CD4-positive, CD25-positive, alpha-beta regulatory T cell (primary cell): ENCODE measurements at regions not wholly inside any gene's neighbourhood (a gene's known extent, or its start where the extent isn't known, plus 50 kb on each side); places are given as distances from the start of the nearest gene placed in this dataset.
A peak's percentile ranks its signal among the peaks of the same experiment; 100 is the strongest.

Experiments used
- ATAC-seq, 2 donors: fragments of 150-1000 bp; cut with Tn5 transposase; one replicate each; pipeline ENCODE4 v1.10.0; 2021; ENCODE audit warnings: low read depth in 2 of 2, moderate number of reproducible peaks in 2 of 2, moderate library complexity in 1 of 2
- DNase-seq, 3 donors: peaks; one replicate each; pipeline versions ENCODE4 v3.0.0 to v3.0.0-alpha.2; 2012 to 2022; ENCODE audit warnings: mixed read lengths in 1 of 3
- H3K27ac ChIP-seq: one replicate; pipeline ENCODE4 v1.7.0; 2013; ENCODE audit warnings: mild to moderate bottlenecking, low read length; ENCODE audit not compliant: insufficient read depth, poor library complexity, severe bottlenecking
- H3K27me3 ChIP-seq: one replicate; pipeline ENCODE4 v1.7.0; 2013; ENCODE audit warnings: low read length; ENCODE audit not compliant: control insufficient read depth, insufficient read depth
- H3K36me3 ChIP-seq: one replicate; pipeline ENCODE4 v1.7.0; 2013; ENCODE audit warnings: mild to moderate bottlenecking, low read length, moderate library complexity; ENCODE audit not compliant: control insufficient read depth, insufficient read depth
- H3K4me1 ChIP-seq: 2 replicates; pipeline ENCODE4 v1.7.0; 2013; ENCODE audit warnings: mild to moderate bottlenecking, low read length; ENCODE audit not compliant: insufficient read depth, control insufficient read depth, poor library complexity, severe bottlenecking
- H3K4me3 ChIP-seq: one replicate; pipeline ENCODE4 v1.7.0; 2013; ENCODE audit warnings: low read depth, mild to moderate bottlenecking, low read length, moderate library complexity
- H3K9me3 ChIP-seq, 2 experiments: 1 replicate in 1 of 2; 2 replicates in 1 of 2; pipeline ENCODE4 v1.7.0; 2013; ENCODE audit warnings: low read length in 2 of 2, mild to moderate bottlenecking in 1 of 2, moderate library complexity in 1 of 2; ENCODE audit not compliant: control insufficient read depth in 2 of 2
- H3K27ac Mint-ChIP-seq, 3 donors: one replicate each; pipeline ENCODE4 v1.8.0; 2020 to 2022; ENCODE audit warnings: mild to moderate bottlenecking in 3 of 3, mixed read lengths in 3 of 3, moderate library complexity in 2 of 3
- H3K27me3 Mint-ChIP-seq: one replicate; pipeline ENCODE4 v1.8.0; 2022; ENCODE audit warnings: mild to moderate bottlenecking, mixed read lengths
- H3K36me3 Mint-ChIP-seq: one replicate; pipeline ENCODE4 v1.8.0; 2020; ENCODE audit warnings: mixed read lengths
- H3K4me1 Mint-ChIP-seq, 4 donors: one replicate each; pipeline ENCODE4 v1.8.0; 2020 to 2022; ENCODE audit warnings: mixed read lengths in 4 of 4, mild to moderate bottlenecking in 1 of 4
- H3K4me3 Mint-ChIP-seq, 4 donors: one replicate each; pipeline ENCODE4 v1.8.0; 2020 to 2022; ENCODE audit warnings: mild to moderate bottlenecking in 4 of 4, mixed read lengths in 4 of 4, moderate library complexity in 3 of 4
- H3K9me3 Mint-ChIP-seq, 7 donors: one replicate each; pipeline ENCODE4 v1.8.0; 2020 to 2022; ENCODE audit warnings: mixed read lengths in 7 of 7, mild to moderate bottlenecking in 3 of 7, moderate library complexity in 2 of 7

DNA sequence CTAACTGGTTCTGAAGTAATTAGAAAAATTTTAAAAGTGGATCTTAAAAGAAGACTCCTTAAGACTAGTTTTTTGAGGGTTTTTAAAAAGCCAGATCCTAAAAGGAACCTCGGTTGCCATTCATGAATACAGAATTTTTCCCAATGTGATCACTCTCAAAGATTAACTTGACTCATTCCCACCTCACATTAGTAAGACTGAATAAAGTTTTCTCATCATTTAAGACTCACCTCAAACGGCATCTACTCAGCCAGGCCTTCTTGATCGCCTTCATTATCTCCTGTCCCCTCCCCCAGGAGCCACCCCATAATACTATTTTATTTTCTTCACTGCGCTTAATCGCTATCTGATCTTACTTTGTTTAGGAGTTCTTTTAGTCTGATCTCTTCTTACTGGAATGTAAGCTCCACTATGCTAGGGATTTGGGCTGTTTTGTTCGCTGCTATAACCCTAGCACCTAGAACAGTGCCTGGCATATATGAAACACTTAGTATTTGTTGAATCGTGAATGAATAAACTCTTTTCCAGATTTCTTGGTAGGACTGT, 55.9 kb upstream of the PCGF5 start:
- ATAC-seq = no peak
- Mint-ChIP-seq H3K9me3 (peaks cover 0 to 15% (median 3%) of the 10 kb centered on the region in 7 donors), H3K27ac (peak overlapping the region; percentile 72 to 97 (median 97)), H3K4me3 (peak overlapping the region; percentile 91 to 96 (median 94)), H3K27me3 (peaks cover 12% of the 10 kb centered on the region), H3K36me3 (peaks cover 10% of the 10 kb centered on the region), H3K4me1 (peaks cover 41 to 61% (median 51%) of the 10 kb centered on the region in 4 donors)
- Histone ChIP-seq H3K4me1 (peaks cover 12% of the 10 kb centered on the region), H3K27ac (peak overlapping the region; percentile 84), H3K36me3 (no peaks in the 10 kb centered on the region), H3K9me3 (no peaks in the 10 kb centered on the region), H3K4me3 (peak overlapping the region; percentile 51), H3K27me3 (no peaks in the 10 kb centered on the region)
- DNase-seq = no peak

DNA sequence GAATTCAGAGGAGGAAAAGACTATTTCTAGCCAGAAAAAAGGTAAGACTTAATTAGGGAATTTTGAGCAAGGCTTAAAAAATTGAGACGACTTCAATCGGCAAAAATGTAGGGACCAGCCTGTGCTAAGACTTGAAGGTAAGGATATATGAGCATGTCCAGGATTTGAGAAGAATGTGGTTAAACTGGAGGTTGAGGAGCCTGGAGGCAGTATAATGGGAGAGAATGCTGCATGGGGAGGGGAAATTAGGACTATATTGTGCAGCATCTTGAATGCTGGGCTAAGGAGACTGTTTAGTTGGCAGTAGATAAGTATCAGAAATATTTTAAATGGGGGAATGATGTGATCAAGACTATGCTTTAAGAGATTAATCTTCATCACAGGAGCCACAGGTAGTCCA, 53.1 kb upstream of the PCGF5 start:
- Histone ChIP-seq H3K4me3 (no peak overlapping the region), H3K27ac (no peak overlapping the region), H3K27me3 (no peaks in the 10 kb centered on the region), H3K4me1 (peaks cover 8% of the 10 kb centered on the region), H3K36me3 (no peaks in the 10 kb centered on the region), H3K9me3 (peaks cover 3 to 4% of the 10 kb centered on the region in 2 experiments)
- H3K27me3 Mint-ChIP-seq = peaks cover 5% of the 10 kb centered on the region
- ATAC-seq (no peak), DNase-seq (no peak)
- H3K27ac Mint-ChIP-seq = no peak overlapping the region
- peaks cover 53 to 68% (median 61%) of the 10 kb centered on the region in 4 donors for H3K4me1 Mint-ChIP-seq
- H3K9me3 Mint-ChIP-seq = peaks cover 0 to 22% (median 6%) of the 10 kb centered on the region in 7 donors
- peak overlapping the region in 2 of 4 donors; percentile 3 to 24 for H3K4me3 Mint-ChIP-seq
- H3K36me3 Mint-ChIP-seq = peaks cover 19% of the 10 kb centered on the region

DNA sequence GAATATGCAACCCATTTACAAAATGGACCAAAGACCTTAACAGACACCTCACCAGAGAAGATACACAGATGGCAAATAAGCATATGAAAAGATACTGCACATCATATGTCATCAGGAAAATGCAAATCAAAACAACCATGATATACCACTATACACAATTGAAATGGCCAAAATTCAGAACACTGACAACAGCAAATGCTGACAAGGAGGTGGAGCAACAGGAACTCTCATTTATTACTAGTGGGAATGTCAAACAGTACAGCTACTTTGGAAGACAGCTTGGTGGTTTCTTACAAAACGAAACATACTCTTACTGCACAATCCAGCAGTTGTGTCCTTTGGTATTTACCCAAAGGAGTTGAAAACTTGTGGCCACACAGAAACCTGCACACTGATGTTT, 50.0 kb upstream of the PCGF5 start:
- no peaks in the 10 kb centered on the region for H3K27me3 ChIP-seq
- peaks cover 4% of the 10 kb centered on the region for H3K4me1 ChIP-seq
- no peak overlapping the region for H3K27ac ChIP-seq
- no peak for ATAC-seq
- Mint-ChIP-seq H3K27me3 (no peaks in the 10 kb centered on the region), H3K4me1 (peaks cover 53 to 73% (median 55%) of the 10 kb centered on the region in 4 donors), H3K9me3 (peaks cover 0 to 24% (median 6%) of the 10 kb centered on the region in 7 donors), H3K27ac (no peak overlapping the region), H3K36me3 (peaks cover 24% of the 10 kb centered on the region), H3K4me3 (no peak overlapping the region)
- DNase-seq = no peak
- peaks cover 6% of the 10 kb centered on the region for H3K36me3 ChIP-seq
- peaks cover 4 to 5% of the 10 kb centered on the region in 2 experiments for H3K9me3 ChIP-seq
- no peak overlapping the region for H3K4me3 ChIP-seq
